Right renal pelvis (tissue), 4 donors: ENCODE measurements at regions not wholly inside any gene's neighbourhood (a gene's known extent, or its start where the extent isn't known, plus 50 kb on each side); places are given as distances from the start of the nearest gene placed in this dataset.

ENCODE experiments used
- DNase-seq, 4 donors: peaks; one replicate each; pipeline ENCODE4 v3.0.0-alpha.2; 2013; ENCODE audit warnings: low read depth in 4 of 4, low spot score in 3 of 4, missing footprints in 1 of 4

GRCh38 chr2:107285621-107286299 lies 399.8 kb upstream of the ST6GAL2 start:
- DNase-seq, result no peak

- DNase-seq, result no peak
Measured at GRCh38 chr2:107290041-107290440, 404.1 kb upstream of the ST6GAL2 start.

- no peak for DNase-seq
Measured at GRCh38 chr2:107303964-107304363, 418.0 kb upstream of the ST6GAL2 start.

- DNase-seq, result no peak
Measured at GRCh38 chr2:107305966-107306365, 420.0 kb upstream of the ST6GAL2 start.

- DNase-seq, result no peak
Measured at GRCh38 chr2:107306881-107307280, 420.9 kb upstream of the ST6GAL2 start.

- no peak for DNase-seq
Measured at GRCh38 chr2:107308835-107309234, 422.9 kb upstream of the ST6GAL2 start.

GRCh38 chr2:107312240-107312639 lies 426.3 kb upstream of the ST6GAL2 start:
- DNase-seq, result no peak

- DNase-seq, result no peak
Measured at GRCh38 chr2:107313316-107313715, 427.3 kb upstream of the ST6GAL2 start.

- DNase-seq, result no peak
Measured at GRCh38 chr2:107320881-107321280, 434.9 kb upstream of the ST6GAL2 start.

GRCh38 chr2:107322416-107322815 lies 436.4 kb upstream of the ST6GAL2 start:
- no peak for DNase-seq

- DNase-seq, result no peak
Measured at GRCh38 chr2:107323946-107324565, 438.1 kb upstream of the ST6GAL2 start.

GRCh38 chr2:107325981-107326786 lies 440.2 kb upstream of the ST6GAL2 start:
- DNase-seq, result peak in 1 of 4 donors; percentile 15

GRCh38 chr2:107334306-107334705 lies 448.3 kb upstream of the ST6GAL2 start:
- DNase-seq, result no peak

- DNase-seq, result no peak
Measured at GRCh38 chr2:107336526-107336925, 450.6 kb upstream of the ST6GAL2 start.

GRCh38 chr2:107337209-107337898 lies 451.4 kb upstream of the ST6GAL2 start:
- DNase-seq, result no peak

- no peak for DNase-seq
Measured at GRCh38 chr2:107338059-107338458, 452.1 kb upstream of the ST6GAL2 start.

- no peak for DNase-seq
Measured at GRCh38 chr2:107338571-107338970, 452.6 kb upstream of the ST6GAL2 start.

GRCh38 chr2:107340955-107341354 lies 455.0 kb upstream of the ST6GAL2 start:
- DNase-seq, result no peak

GRCh38 chr2:107349329-107349728 lies 463.4 kb upstream of the ST6GAL2 start:
- no peak for DNase-seq

- DNase-seq, result no peak
Measured at GRCh38 chr2:107354175-107354574, 468.2 kb upstream of the ST6GAL2 start.

GRCh38 chr2:107358362-107358761 lies 468.3 kb upstream of the RGPD4 start:
- DNase-seq, result no peak
